Transverse colon (tissue), 4 donors: ENCODE measurements at regions not wholly inside any gene's neighbourhood (a gene's known extent, or its start where the extent isn't known, plus 50 kb on each side); places are given as distances from the start of the nearest gene placed in this dataset.

ENCODE experiments used
- DNase-seq: peaks from one replicate; pipeline ENCODE4 v3.0.0-alpha.2; 2019
- H3K27ac ChIP-seq, 4 donors: fragments of 200-600 bp; sonication (generic); 2 replicates each; pipeline ENCODE4 v1.5.1; 2016 to 2018; ENCODE audit warnings: inconsistent platforms in 4 of 4
- H3K27me3 ChIP-seq: fragments of 200-600 bp; sonication (generic); 2 replicates; pipeline ENCODE4 v1.5.1; 2017; ENCODE audit warnings: inconsistent platforms
- H3K36me3 ChIP-seq, 4 donors: fragments of 200-600 bp; sonication (generic); 2 replicates each; pipeline ENCODE4 v1.5.1; 2017 to 2019; ENCODE audit warnings: inconsistent platforms in 4 of 4
- H3K4me1 ChIP-seq, 4 donors: fragments of 200-600 bp; sonication (generic); 2 replicates each; pipeline ENCODE4 v1.5.1; 2017 to 2020; ENCODE audit warnings: inconsistent platforms in 4 of 4
- H3K4me3 ChIP-seq, 4 donors: fragments of 200-600 bp; sonication (generic); 1 replicate in 1 of 4; 2 replicates in 3 of 4; pipeline versions ENCODE4 v1.5.1 to v1.6.1; 2017 to 2019; ENCODE audit warnings: inconsistent platforms in 4 of 4
- H3K9me3 ChIP-seq, 2 donors: fragments of 200-600 bp; sonication (generic); 2 replicates each; pipeline ENCODE4 v1.5.1; 2017 to 2019; ENCODE audit warnings: inconsistent platforms in 2 of 2
- CTCF ChIP-seq, 5 experiments: fragments of 200-600 bp in 3 of 5; fragments of 450-650 bp in 2 of 5; sonication (generic) in 3 of 5; IDR thresholded peaks; 1 replicate in 2 of 5; 2 replicates in 3 of 5; pipeline ENCODE4 v1.5.1; 2016 to 2017; ENCODE audit warnings: antibody characterized with exemption in 5 of 5, inconsistent platforms in 3 of 5, mild to moderate bottlenecking in 2 of 5, moderate library complexity in 1 of 5
- EP300 ChIP-seq: sonication (generic); formaldehyde crosslinking; IDR thresholded peaks from one replicate; pipeline ENCODE4 v1.6.1; 2017; ENCODE audit warnings: antibody characterized with exemption, low read depth
- POLR2A ChIP-seq: fragments of 450-650 bp; IDR thresholded peaks from one replicate; pipeline ENCODE4 v1.6.1; 2016; ENCODE audit warnings: antibody characterized with exemption, mild to moderate bottlenecking, moderate library complexity
- POLR2AphosphoS5 ChIP-seq, 3 donors: sonication (generic); formaldehyde crosslinking; IDR thresholded peaks; one replicate each; pipeline ENCODE4 v1.6.1; 2016; ENCODE audit warnings: antibody characterized with exemption in 3 of 3
- WGBS, 2 donors: methylation state at CpG; one replicate each; pipeline ENCODE4 v1.1.5; 2018; ENCODE audit warnings: low coverage in 1 of 2; 5-methylcytosine and 5-hydroxymethylcytosine counted together
- in situ Hi-C, 4 donors: fragments of 200-750 bp; cut with MboI; loops; one replicate each; pipeline versions ENCODE4 v1.15.0 to v1.15.1; 2017; ENCODE audit warnings: low sequenced_read_pairs in 3 of 4, low pct_ligation_motif_present in 1 of 4, low pct_unique_long_range_greater_than_20kb in 1 of 4
- intact Hi-C: fragments of 100-400 bp; cut with DNase I; formaldehyde crosslinking; loops from one replicate; pipeline ENCODE4 v1.15.1; 2023; ENCODE audit warnings: low total_unique reads

- H3K9me3 ChIP-seq: no peaks in the 10 kb centered on the region
- in situ Hi-C loops (no loop called here), intact Hi-C loops (no loop called here)
- H3K4me3 ChIP-seq: no peak overlapping the region
- H3K27me3 ChIP-seq: peaks cover 5% of the 10 kb centered on the region
- no peak overlapping the region for H3K27ac ChIP-seq
- no peaks in the 10 kb centered on the region for H3K4me1 ChIP-seq
- H3K36me3 ChIP-seq: no peaks in the 10 kb centered on the region
- WGBS, 2 donors: 75 to 81% methylated on average over 3 of the region's 3 CpGs
- TF ChIP-seq POLR2AphosphoS5 (IDR thresholded peaks at IDR 0.05): no peak
- TF ChIP-seq EP300: no peak
- TF ChIP-seq CTCF (IDR thresholded peaks at IDR 0.05): no peak
- no peak for TF ChIP-seq POLR2A
- DNase-seq: no peak
Measured at GRCh38 chr12:127663716-127664115, 603.3 kb upstream of the TMEM132C start.

DNA sequence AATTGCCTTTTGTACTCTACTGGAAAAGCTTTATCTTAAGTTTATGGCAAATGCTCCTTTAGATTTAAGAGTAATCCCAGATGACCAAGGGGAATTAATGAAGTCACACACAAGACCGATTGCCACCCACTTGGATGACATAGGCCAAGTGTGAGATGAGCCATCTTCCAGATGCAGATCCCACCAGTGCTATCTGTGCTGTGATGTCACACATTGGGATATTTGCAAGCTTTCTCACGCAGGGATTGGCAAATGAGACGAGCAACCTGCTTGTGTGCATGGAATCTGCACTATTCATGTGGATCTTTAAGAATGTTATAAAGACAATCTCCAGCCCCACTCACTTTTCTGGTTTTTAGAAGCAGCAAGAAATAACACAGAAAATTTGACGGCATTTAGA, 602.1 kb upstream of the TMEM132C start:
- no peaks in the 10 kb centered on the region for H3K36me3 ChIP-seq
- no peak overlapping the region for H3K4me3 ChIP-seq
- H3K27me3 ChIP-seq: peaks cover 5% of the 10 kb centered on the region
- in situ Hi-C loops (no loop called here), intact Hi-C loops (no loop called here)
- no peak for DNase-seq
- H3K4me1 ChIP-seq: no peaks in the 10 kb centered on the region
- H3K9me3 ChIP-seq: no peaks in the 10 kb centered on the region
- TF ChIP-seq EP300: no peak
- TF ChIP-seq POLR2AphosphoS5 (IDR thresholded peaks at IDR 0.05): no peak
- no peak for TF ChIP-seq CTCF (IDR thresholded peaks at IDR 0.05)
- TF ChIP-seq POLR2A: no peak
- 76 to 77% methylated on average over 4 of the region's 4 CpGs for WGBS, 2 donors
- H3K27ac ChIP-seq: no peak overlapping the region

DNA sequence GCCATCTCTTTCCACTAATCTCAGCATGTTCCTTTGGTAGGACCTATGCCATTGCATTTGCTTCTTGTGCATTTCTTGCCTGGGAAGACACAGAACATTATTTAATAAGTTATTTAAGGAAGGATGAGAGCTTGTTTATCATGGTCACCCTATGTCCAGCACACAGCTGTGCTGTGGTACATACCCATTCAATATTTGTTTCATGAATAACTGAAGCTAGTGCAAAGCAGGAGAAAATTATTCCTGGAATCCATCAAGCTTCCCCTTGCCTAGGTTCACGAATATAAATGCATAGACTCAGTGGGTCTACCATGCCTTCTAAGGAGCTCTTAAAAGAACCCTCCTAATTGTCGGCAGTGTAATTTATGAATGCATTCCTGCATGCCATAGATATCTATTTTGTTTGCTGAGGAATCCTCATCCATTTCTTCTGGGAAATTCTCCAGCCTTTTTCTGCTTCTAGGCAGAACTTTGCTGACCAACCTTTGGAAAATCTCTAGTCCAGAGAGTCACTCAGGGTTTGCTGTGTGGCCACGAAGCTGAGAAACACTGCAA, 599.8 kb upstream of the TMEM132C start:
- no peak overlapping the region for H3K27ac ChIP-seq
- intact Hi-C loops: no loop called here
- peaks cover 5% of the 10 kb centered on the region for H3K27me3 ChIP-seq
- no peak for TF ChIP-seq EP300
- TF ChIP-seq POLR2A: no peak
- no peak for TF ChIP-seq CTCF (IDR thresholded peaks at IDR 0.05)
- TF ChIP-seq POLR2AphosphoS5 (IDR thresholded peaks at IDR 0.05): no peak
- H3K4me3 ChIP-seq: no peak overlapping the region
- H3K4me1 ChIP-seq: no peaks in the 10 kb centered on the region
- in situ Hi-C loops: no loop called here
- no peaks in the 10 kb centered on the region for H3K36me3 ChIP-seq
- H3K9me3 ChIP-seq: no peaks in the 10 kb centered on the region
- DNase-seq: no peak
- WGBS, 2 donors: 42 to 46% methylated on average over 3 of the region's 3 CpGs

- H3K4me1 ChIP-seq: no peaks in the 10 kb centered on the region
- H3K36me3 ChIP-seq: no peaks in the 10 kb centered on the region
- no peak overlapping the region for H3K4me3 ChIP-seq
- 86 to 92% methylated on average over 2 to 5 of the region's 5 CpGs for WGBS, 2 donors
- no peak for DNase-seq
- H3K9me3 ChIP-seq: no peaks in the 10 kb centered on the region
- intact Hi-C loops (no loop called here), in situ Hi-C loops (no loop called here)
- no peak overlapping the region for H3K27ac ChIP-seq
- no peak for TF ChIP-seq CTCF (IDR thresholded peaks at IDR 0.05)
- no peak for TF ChIP-seq POLR2AphosphoS5 (IDR thresholded peaks at IDR 0.05)
- no peak for TF ChIP-seq EP300
- no peak for TF ChIP-seq POLR2A
- H3K27me3 ChIP-seq: no peaks in the 10 kb centered on the region
Measured at GRCh38 chr12:127670294-127670693, 596.7 kb upstream of the TMEM132C start.
